Sigmoid colon (tissue), 6 donors: ENCODE measurements at regions not wholly inside any gene's neighbourhood (a gene's known extent, or its start where the extent isn't known, plus 50 kb on each side); places are given as distances from the start of the nearest gene placed in this dataset.

Experiments
- DNase-seq: peaks from one replicate; pipeline ENCODE4 v3.0.0-alpha.2; 2019
- H3K27ac ChIP-seq, 4 donors: fragments of 200-600 bp; sonication (generic); one replicate each; pipeline ENCODE4 v1.5.1; 2016 to 2019; ENCODE audit warnings: mild to moderate bottlenecking in 1 of 4
- H3K27me3 ChIP-seq, 3 donors: fragments of 200-600 bp; sonication (generic); one replicate each; pipeline ENCODE4 v1.5.1; 2019; ENCODE audit warnings: mild to moderate bottlenecking in 1 of 3
- H3K36me3 ChIP-seq, 4 donors: fragments of 200-600 bp; sonication (generic); one replicate each; pipeline ENCODE4 v1.5.1; 2016 to 2019
- H3K4me1 ChIP-seq, 4 donors: fragments of 200-600 bp; sonication (generic); one replicate each; pipeline ENCODE4 v1.5.1; 2017 to 2019
- H3K4me3 ChIP-seq, 4 donors: fragments of 200-600 bp; sonication (generic); one replicate each; pipeline ENCODE4 v1.5.1; 2017 to 2019; ENCODE audit warnings: mild to moderate bottlenecking in 2 of 4, moderate library complexity in 1 of 4
- H3K9me3 ChIP-seq, 4 donors: fragments of 200-600 bp in 3 of 4; sonication (generic) in 3 of 4; one replicate each; pipeline versions ENCODE4 v1.5.1 to v1.6.1; 2013 to 2019
- EP300 ChIP-seq, 4 donors: sonication (generic); formaldehyde crosslinking; IDR thresholded peaks; one replicate each; pipeline ENCODE4 v1.6.1; 2017; ENCODE audit warnings: antibody characterized with exemption in 4 of 4
- POLR2A ChIP-seq, 2 donors: fragments of 450-650 bp; IDR thresholded peaks; one replicate each; pipeline ENCODE4 v1.6.1; 2016; ENCODE audit warnings: antibody characterized with exemption in 2 of 2, mild to moderate bottlenecking in 2 of 2, moderate library complexity in 2 of 2
- POLR2AphosphoS5 ChIP-seq, 4 donors: sonication (generic); formaldehyde crosslinking; IDR thresholded peaks; one replicate each; pipeline ENCODE4 v1.6.1; 2017; ENCODE audit warnings: antibody characterized with exemption in 4 of 4
- WGBS, 2 donors: extraction: QIAGEN DNeasy Blood & Tissue Kit; methylation state at CpG; one replicate each; pipeline ENCODE4 v1.1.7; 2013; 5-methylcytosine and 5-hydroxymethylcytosine counted together
- intact Hi-C: fragments of 100-400 bp; cut with DNase I; formaldehyde crosslinking; loops from one replicate; pipeline ENCODE4 v1.15.1; 2023
- TF ChIP-seq, protein P1 (sequence below), 4 experiments: fragments of 450-650 bp in 3 of 4; fragments of 200-600 bp in 1 of 4; IDR thresholded peaks; one replicate each; pipeline ENCODE4 v1.5.1; 2016 to 2019; ENCODE audit warnings: antibody characterized with exemption in 4 of 4, mild to moderate bottlenecking in 3 of 4, moderate library complexity in 2 of 4
- donor health status: healthy with polysubstance abuse.
- donor health status: healthy.

DNA sequence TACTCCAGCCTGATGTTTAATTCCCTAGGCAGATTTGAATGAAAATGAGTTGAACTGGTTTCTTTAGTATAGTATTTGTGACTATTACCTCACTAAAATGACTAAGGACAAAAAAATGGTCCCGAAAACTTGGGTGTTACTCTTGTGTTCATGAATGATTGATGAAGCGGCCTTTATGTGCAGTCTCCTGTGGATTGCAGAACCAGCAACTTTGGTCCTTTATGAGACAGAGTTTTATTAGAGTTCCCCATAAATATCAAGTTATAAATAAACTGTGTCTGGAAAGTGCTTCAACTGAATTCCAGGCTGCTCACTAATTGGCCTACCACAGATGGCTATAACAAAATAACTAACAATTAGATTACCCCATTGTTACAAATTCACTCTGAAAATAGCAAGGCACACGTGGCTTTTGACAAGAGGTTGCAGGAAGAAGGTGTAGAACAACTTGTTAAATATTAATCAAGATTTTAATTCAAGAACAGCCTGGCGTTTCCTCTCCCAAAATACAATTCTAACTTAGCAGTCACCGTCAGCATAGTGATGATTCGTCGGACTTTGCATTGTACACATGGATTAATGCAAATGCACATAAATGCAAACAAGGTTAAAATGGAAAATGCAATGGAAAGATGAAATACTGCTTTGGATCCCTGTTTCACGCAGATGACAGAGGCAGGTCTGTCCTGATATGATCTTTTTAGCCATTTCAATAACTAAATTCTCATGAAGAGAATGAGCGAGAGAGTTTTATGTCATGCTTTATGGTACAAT lies 567.3 kb upstream of the ZNF717 start:
- Histone ChIP-seq H3K36me3 (no peaks in the 10 kb centered on the region), H3K9me3 (no peaks in the 10 kb centered on the region), H3K4me3 (no peak overlapping the region), H3K27ac (no peak overlapping the region), H3K27me3 (no peaks in the 10 kb centered on the region), H3K4me1 (peaks cover 0 to 9% (median 0%) of the 10 kb centered on the region in 4 donors)
- TF ChIP-seq POLR2A (IDR thresholded peaks at IDR 0.05) (no peak), EP300 (IDR thresholded peaks at IDR 0.05) (no peak), POLR2AphosphoS5 (IDR thresholded peaks at IDR 0.05) (no peak)
- TF ChIP-seq, protein P1, sequence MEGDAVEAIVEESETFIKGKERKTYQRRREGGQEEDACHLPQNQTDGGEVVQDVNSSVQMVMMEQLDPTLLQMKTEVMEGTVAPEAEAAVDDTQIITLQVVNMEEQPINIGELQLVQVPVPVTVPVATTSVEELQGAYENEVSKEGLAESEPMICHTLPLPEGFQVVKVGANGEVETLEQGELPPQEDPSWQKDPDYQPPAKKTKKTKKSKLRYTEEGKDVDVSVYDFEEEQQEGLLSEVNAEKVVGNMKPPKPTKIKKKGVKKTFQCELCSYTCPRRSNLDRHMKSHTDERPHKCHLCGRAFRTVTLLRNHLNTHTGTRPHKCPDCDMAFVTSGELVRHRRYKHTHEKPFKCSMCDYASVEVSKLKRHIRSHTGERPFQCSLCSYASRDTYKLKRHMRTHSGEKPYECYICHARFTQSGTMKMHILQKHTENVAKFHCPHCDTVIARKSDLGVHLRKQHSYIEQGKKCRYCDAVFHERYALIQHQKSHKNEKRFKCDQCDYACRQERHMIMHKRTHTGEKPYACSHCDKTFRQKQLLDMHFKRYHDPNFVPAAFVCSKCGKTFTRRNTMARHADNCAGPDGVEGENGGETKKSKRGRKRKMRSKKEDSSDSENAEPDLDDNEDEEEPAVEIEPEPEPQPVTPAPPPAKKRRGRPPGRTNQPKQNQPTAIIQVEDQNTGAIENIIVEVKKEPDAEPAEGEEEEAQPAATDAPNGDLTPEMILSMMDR (IDR thresholded peaks at IDR 0.05) = no peak
- intact Hi-C loops = no loop called here
- 46 to 69% methylated on average over 9 of the region's 9 CpGs for WGBS, 2 donors
- DNase-seq = no peak

DNA sequence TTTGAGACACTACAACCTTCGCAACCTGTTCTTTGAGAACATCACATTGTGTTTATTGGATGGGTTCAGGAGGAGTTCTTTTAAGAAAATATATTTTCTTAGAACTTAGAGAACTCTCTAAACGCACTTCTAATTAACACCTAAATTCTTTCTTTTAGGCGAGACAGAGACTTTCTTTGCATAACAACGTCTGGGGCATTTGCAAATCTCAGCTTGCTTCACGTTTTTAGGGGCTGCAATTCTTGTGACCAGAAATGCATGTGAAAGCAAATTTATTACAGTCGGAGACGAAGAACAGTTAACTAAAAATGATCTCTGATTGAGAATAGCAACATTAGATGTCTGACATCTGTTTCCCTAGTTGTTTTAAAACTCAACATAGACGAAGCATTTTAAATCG lies 568.3 kb upstream of the ZNF717 start:
- 71 to 77% methylated on average over 9 of the region's 9 CpGs for WGBS, 2 donors
- Histone ChIP-seq H3K9me3 (no peaks in the 10 kb centered on the region), H3K4me1 (peaks cover 0 to 9% (median 0%) of the 10 kb centered on the region in 4 donors), H3K36me3 (no peaks in the 10 kb centered on the region), H3K4me3 (no peak overlapping the region), H3K27ac (no peak overlapping the region), H3K27me3 (no peaks in the 10 kb centered on the region)
- TF ChIP-seq POLR2AphosphoS5 (IDR thresholded peaks at IDR 0.05) = no peak
- no peak for TF ChIP-seq POLR2A (IDR thresholded peaks at IDR 0.05)
- no peak for TF ChIP-seq EP300 (IDR thresholded peaks at IDR 0.05)
- TF ChIP-seq, protein P1 (IDR thresholded peaks at IDR 0.05) = no peak
- DNase-seq = no peak
- intact Hi-C loops = no loop called here

DNA sequence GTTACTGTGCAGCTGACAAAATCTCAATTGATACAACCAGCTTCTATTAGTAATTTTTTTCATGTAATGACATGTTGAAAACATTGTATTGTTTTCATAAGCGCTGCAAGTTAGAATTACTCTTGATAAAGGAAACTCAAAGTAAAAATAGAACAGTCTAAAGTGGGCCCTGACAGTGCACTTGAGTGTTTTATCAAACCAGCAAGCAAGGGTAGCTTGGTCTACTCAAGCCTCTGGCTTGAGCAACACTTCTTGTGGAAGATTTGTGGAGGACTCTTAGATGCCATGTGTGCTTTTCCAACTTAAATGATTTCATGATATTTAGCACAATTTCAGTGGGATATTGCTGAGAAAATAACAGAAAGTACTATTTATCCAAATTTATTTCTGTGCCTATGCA lies 575.7 kb upstream of the ZNF717 start:
- intact Hi-C loops = no loop called here
- H3K36me3 ChIP-seq = no peaks in the 10 kb centered on the region
- no peak for TF ChIP-seq EP300 (IDR thresholded peaks at IDR 0.05)
- TF ChIP-seq POLR2A (IDR thresholded peaks at IDR 0.05) = no peak
- TF ChIP-seq, protein P1 (IDR thresholded peaks at IDR 0.05) = no peak
- no peak for TF ChIP-seq POLR2AphosphoS5 (IDR thresholded peaks at IDR 0.05)
- 89 to 92% methylated on average over 1 of the region's 1 CpG for WGBS, 2 donors
- H3K27ac ChIP-seq = no peak overlapping the region
- no peaks in the 10 kb centered on the region for H3K4me1 ChIP-seq
- H3K9me3 ChIP-seq = no peaks in the 10 kb centered on the region
- no peaks in the 10 kb centered on the region for H3K27me3 ChIP-seq
- no peak for DNase-seq
- no peak overlapping the region for H3K4me3 ChIP-seq

DNA sequence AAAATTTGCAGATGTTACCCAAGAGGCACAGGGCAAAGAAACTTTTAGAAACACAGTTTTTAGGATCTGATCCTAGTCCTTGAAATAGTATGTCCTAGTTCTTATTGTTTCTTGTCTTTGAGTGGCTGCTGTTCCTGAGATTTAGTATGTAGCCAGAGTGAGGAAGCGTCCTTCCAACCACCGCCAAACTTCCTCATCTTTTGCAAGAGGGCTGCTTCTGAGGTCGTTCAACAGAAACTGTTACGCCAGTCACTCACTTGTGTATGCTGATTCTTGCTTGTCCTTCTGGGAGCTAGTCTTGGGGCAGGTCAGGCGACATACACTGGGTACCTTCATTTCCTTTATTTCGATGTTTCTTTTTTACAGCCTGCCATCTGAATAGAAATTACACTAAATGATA lies 577.3 kb upstream of the ZNF717 start:
- Histone ChIP-seq H3K9me3 (no peaks in the 10 kb centered on the region), H3K4me1 (no peaks in the 10 kb centered on the region), H3K4me3 (no peak overlapping the region), H3K36me3 (no peaks in the 10 kb centered on the region), H3K27ac (no peak overlapping the region), H3K27me3 (no peaks in the 10 kb centered on the region)
- no peak for DNase-seq
- intact Hi-C loops = no loop called here
- WGBS, 2 donors = 56 to 83% methylated on average over 6 of the region's 6 CpGs
- TF ChIP-seq, protein P1 (IDR thresholded peaks at IDR 0.05) = no peak

DNA sequence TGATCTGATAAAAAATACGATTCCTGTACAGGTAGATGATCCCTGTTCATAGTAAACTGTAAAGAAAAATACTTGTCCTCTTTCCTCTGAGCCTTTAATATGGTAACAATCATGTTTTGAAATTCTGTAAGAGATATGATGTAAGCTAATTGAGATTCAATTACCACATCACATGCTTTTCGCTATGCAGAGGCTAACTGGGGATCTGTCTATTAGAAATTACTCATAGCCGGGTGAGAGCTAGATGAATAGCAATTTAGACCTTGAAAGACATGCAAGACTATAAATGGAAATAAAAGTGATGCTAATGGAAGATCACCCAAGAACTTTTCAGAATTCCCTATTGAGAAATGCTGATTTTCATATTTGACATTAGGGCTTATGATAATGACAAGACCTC lies 579.9 kb upstream of the ZNF717 start:
- Histone ChIP-seq H3K4me1 (no peaks in the 10 kb centered on the region), H3K27ac (no peak overlapping the region), H3K36me3 (no peaks in the 10 kb centered on the region), H3K27me3 (no peaks in the 10 kb centered on the region), H3K9me3 (no peaks in the 10 kb centered on the region), H3K4me3 (no peak overlapping the region)
- 84 to 93% methylated on average over 3 of the region's 3 CpGs for WGBS, 2 donors
- intact Hi-C loops = loop anchor here (5.0 kb wide), 1 partner anchor 207 kb away; no protein-coding TSS in a partner anchor
- DNase-seq = no peak
- TF ChIP-seq POLR2AphosphoS5 (IDR thresholded peaks at IDR 0.05) (no peak), POLR2A (IDR thresholded peaks at IDR 0.05) (no peak), EP300 (IDR thresholded peaks at IDR 0.05) (no peak)
- TF ChIP-seq, protein P1 (IDR thresholded peaks at IDR 0.05) = no peak
